Gastroesophageal sphincter (tissue), 4 donors: ENCODE measurements at regions not wholly inside any gene's neighbourhood (a gene's known extent, or its start where the extent isn't known, plus 50 kb on each side); places are given as distances from the start of the nearest gene placed in this dataset.

Source experiments
- ATAC-seq: fragments of 150-250 bp; one replicate; pipeline ENCODE4 v1.9.1; 2016; ENCODE audit warnings: mild to moderate bottlenecking, moderate library complexity
- H3K27ac ChIP-seq, 4 donors: fragments of 200-600 bp; sonication (generic) in 3 of 4; 1 replicate in 3 of 4; 2 replicates in 1 of 4; pipeline ENCODE4 v1.5.1; 2016 to 2019
- H3K27me3 ChIP-seq: fragments of 200-600 bp; sonication (generic); one replicate; pipeline ENCODE4 v1.5.1; 2019
- H3K36me3 ChIP-seq, 2 donors: fragments of 200-600 bp; sonication (generic); one replicate each; pipeline ENCODE4 v1.5.1; 2019; ENCODE audit warnings: control low read depth in 1 of 2
- H3K4me1 ChIP-seq, 3 donors: fragments of 200-600 bp; sonication (generic); 1 replicate in 2 of 3; 2 replicates in 1 of 3; pipeline ENCODE4 v1.5.1; 2016 to 2019; ENCODE audit warnings: control low read depth in 2 of 3
- H3K4me3 ChIP-seq, 2 donors: fragments of 200-600 bp; sonication (generic); one replicate each; pipeline ENCODE4 v1.5.1; 2019; ENCODE audit warnings: mild to moderate bottlenecking in 1 of 2, moderate library complexity in 1 of 2
- H3K9me3 ChIP-seq, 3 donors: fragments of 200-600 bp; sonication (generic); one replicate each; pipeline ENCODE4 v1.5.1; 2017 to 2019; ENCODE audit warnings: control low read depth in 2 of 3
- EP300 ChIP-seq: sonication (generic); formaldehyde crosslinking; IDR thresholded peaks from one replicate; pipeline ENCODE4 v1.6.1; 2017; ENCODE audit warnings: antibody characterized with exemption, mild to moderate bottlenecking
- POLR2A ChIP-seq, 2 donors: fragments of 450-650 bp; IDR thresholded peaks; one replicate each; pipeline ENCODE4 v1.6.1; 2017; ENCODE audit warnings: antibody characterized with exemption in 2 of 2, mild to moderate bottlenecking in 2 of 2, moderate library complexity in 1 of 2
- POLR2AphosphoS5 ChIP-seq: sonication (generic); formaldehyde crosslinking; IDR thresholded peaks from one replicate; pipeline ENCODE4 v1.6.1; 2017; ENCODE audit warnings: antibody characterized with exemption
- WGBS, 2 donors: methylation state at CpG; one replicate each; pipeline ENCODE4 v1.1.5; 2018; ENCODE audit warnings: low coverage in 1 of 2; 5-methylcytosine and 5-hydroxymethylcytosine counted together
- TF ChIP-seq, protein P1 (sequence below), 4 experiments: fragments of 200-600 bp in 2 of 4; fragments of 450-650 bp in 2 of 4; sonication (generic) in 1 of 4; IDR thresholded peaks; one replicate each; pipeline ENCODE4 v1.5.1; 2017 to 2019; ENCODE audit warnings: antibody characterized with exemption in 4 of 4, mild to moderate bottlenecking in 2 of 4, moderate library complexity in 2 of 4

DNA sequence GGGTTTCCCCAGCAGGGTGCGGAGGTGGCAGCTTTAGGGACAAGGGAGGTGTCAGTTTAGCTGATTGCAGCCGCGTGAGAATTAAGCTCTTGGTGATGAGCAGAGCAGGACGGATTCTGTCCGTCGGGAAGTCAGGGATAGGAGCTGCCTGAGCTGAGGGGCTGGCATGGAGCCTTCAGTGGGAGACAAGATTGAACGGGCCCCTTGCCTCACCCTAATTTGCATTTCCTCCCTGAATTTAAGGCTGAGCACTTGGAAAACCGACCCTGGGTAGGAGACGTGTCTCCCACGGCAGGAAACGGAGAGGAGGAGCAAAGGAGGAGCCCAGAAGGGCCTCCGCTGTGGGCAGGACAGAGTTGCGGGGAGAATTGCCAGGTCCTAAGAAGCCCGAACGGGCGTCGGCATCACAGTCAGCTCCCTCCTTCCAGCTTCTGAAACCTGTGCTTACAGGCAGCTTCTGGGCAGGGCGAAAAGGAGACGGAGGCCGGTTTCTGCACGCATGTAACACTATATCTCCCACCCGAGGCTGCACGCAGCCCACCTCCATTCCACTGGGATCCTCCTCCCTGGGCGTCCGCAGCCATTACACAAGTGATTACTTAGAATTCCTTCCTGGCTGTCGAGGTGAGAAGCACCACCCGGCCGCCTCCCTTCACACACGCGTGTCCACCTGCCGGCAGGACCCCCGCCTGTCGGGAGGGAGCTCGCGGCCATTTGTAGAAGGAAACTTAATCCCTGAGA, 345.8 kb downstream of the BRD1 start:
- H3K36me3 ChIP-seq, result no peaks in the 10 kb centered on the region
- TF ChIP-seq, protein P1, sequence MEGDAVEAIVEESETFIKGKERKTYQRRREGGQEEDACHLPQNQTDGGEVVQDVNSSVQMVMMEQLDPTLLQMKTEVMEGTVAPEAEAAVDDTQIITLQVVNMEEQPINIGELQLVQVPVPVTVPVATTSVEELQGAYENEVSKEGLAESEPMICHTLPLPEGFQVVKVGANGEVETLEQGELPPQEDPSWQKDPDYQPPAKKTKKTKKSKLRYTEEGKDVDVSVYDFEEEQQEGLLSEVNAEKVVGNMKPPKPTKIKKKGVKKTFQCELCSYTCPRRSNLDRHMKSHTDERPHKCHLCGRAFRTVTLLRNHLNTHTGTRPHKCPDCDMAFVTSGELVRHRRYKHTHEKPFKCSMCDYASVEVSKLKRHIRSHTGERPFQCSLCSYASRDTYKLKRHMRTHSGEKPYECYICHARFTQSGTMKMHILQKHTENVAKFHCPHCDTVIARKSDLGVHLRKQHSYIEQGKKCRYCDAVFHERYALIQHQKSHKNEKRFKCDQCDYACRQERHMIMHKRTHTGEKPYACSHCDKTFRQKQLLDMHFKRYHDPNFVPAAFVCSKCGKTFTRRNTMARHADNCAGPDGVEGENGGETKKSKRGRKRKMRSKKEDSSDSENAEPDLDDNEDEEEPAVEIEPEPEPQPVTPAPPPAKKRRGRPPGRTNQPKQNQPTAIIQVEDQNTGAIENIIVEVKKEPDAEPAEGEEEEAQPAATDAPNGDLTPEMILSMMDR (IDR thresholded peaks at IDR 0.05), result no peak
- TF ChIP-seq POLR2AphosphoS5 (no peak), EP300 (no peak)
- peaks cover 67% of the 10 kb centered on the region for H3K27me3 ChIP-seq
- ATAC-seq, result no peak
- H3K27ac ChIP-seq, result no peak overlapping the region
- peaks cover 0 to 4% (median 0%) of the 10 kb centered on the region in 3 donors for H3K9me3 ChIP-seq
- H3K4me3 ChIP-seq, result peak overlapping the region in 1 of 2 donors; percentile 12
- H3K4me1 ChIP-seq, result peaks cover 0 to 7% (median 0%) of the 10 kb centered on the region in 3 donors
- WGBS, 2 donors, result 9 to 10% methylated on average over 6 to 11 of the region's 35 CpGs

DNA sequence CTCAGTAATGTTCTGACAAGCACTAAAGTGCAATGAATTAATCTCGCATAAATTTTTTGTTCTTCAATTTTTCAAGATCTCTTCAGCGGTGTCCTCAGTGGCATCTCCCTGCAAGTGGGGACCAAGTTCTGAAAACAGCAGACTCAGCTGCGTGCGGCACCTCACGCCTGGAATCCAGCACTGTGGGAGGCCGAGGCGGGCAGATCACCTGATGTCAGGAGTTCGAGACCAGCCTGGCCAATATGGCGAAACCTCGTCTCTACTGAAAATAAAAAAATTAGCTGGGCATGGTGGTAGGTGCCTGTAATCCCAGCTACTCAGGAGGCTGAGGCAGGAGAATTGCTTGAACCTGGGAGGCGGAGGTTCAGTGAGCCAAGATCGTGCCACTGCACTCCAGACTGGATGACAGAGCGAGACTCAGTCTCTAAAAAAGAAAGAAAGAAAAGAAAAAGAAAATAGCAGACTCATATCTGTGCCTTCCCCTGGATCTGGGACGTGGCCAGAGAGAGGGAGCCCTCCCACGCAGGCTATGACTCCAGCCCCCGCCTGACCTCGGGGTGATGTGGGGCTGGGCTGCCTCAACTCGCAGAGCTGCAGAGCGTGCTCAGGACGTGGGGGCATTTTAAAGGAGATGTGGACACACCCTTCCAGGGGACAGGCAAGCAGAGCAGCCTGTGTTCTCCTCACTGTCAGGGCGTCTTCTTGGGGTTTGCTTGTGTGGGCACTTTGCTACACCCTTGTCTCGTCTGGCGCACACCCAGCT, 346.6 kb downstream of the BRD1 start:
- H3K36me3 ChIP-seq, result no peaks in the 10 kb centered on the region
- H3K4me3 ChIP-seq, result no peak overlapping the region
- ATAC-seq, result no peak
- TF ChIP-seq, protein P1 (IDR thresholded peaks at IDR 0.05), result no peak
- TF ChIP-seq POLR2A (IDR thresholded peaks at IDR 0.05), result no peak
- TF ChIP-seq POLR2AphosphoS5, result no peak
- no peak for TF ChIP-seq EP300
- peaks cover 60% of the 10 kb centered on the region for H3K27me3 ChIP-seq
- peaks cover 0 to 7% (median 0%) of the 10 kb centered on the region in 3 donors for H3K4me1 ChIP-seq
- WGBS, 2 donors, result 69 to 86% methylated on average over 8 of the region's 23 CpGs
- no peak overlapping the region for H3K27ac ChIP-seq
- H3K9me3 ChIP-seq, result peaks cover 0 to 4% (median 0%) of the 10 kb centered on the region in 3 donors

DNA sequence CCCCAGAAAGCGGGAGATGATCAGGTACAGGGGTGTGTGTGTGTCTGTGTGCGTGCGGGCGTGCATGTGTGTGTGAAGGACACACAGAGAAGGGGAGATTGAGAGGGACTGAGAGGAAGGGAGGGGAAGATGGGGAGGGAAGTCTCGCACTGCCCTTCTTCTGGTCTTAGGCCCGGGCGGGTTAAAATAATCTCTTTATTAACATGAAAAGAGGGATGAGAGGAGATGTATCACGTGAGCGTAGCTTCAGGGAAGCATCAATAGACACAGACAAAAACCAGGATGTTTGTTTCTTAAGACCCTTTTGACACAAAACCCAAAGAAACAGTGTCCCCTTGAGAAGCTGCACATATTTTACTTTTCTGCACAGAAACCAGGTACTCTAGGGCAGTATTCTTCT, 347.3 kb downstream of the BRD1 start:
- WGBS, 2 donors, result 59 to 61% methylated on average over 9 of the region's 9 CpGs
- ATAC-seq, result no peak
- H3K27ac ChIP-seq, result no peak overlapping the region
- H3K9me3 ChIP-seq, result peaks cover 0 to 4% (median 0%) of the 10 kb centered on the region in 3 donors
- peaks cover 0 to 7% (median 0%) of the 10 kb centered on the region in 3 donors for H3K4me1 ChIP-seq
- H3K36me3 ChIP-seq, result no peaks in the 10 kb centered on the region
- H3K4me3 ChIP-seq, result no peak overlapping the region
- peaks cover 54% of the 10 kb centered on the region for H3K27me3 ChIP-seq
- TF ChIP-seq POLR2AphosphoS5 (no peak), POLR2A (IDR thresholded peaks at IDR 0.05) (no peak), EP300 (no peak)
- TF ChIP-seq, protein P1 (IDR thresholded peaks at IDR 0.05), result no peak

DNA sequence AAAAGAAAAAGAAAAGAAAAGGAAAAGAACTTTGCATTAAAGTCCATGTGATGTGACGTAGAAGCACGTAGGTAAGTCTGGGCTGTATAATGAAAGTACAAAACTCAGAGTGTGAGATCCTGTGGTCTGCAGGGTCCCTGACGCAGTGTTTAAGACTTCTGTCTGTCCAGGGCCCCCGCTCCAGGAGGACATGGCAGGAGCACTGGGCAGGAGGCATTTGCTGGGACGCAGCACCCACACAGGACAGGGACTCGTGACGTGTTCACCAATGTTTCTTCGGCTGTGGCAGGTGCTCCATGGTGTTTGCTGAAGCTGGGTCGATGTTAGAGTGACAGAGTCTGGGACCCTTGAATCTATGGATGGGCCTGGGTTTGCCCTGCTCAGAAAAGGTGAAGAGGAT, 348.1 kb downstream of the BRD1 start:
- Histone ChIP-seq H3K27me3 (peaks cover 51% of the 10 kb centered on the region), H3K27ac (no peak overlapping the region), H3K36me3 (no peaks in the 10 kb centered on the region), H3K9me3 (peaks cover 0 to 4% (median 0%) of the 10 kb centered on the region in 3 donors), H3K4me3 (no peak overlapping the region), H3K4me1 (peaks cover 0 to 7% (median 0%) of the 10 kb centered on the region in 3 donors)
- TF ChIP-seq EP300, result no peak
- no peak for TF ChIP-seq POLR2A (IDR thresholded peaks at IDR 0.05)
- TF ChIP-seq POLR2AphosphoS5, result no peak
- TF ChIP-seq, protein P1 (IDR thresholded peaks at IDR 0.05), result no peak
- WGBS, 2 donors, result 79 to 81% methylated on average over 5 to 8 of the region's 9 CpGs
- no peak for ATAC-seq
